IMR-90 (cell line): ENCODE measurements at regions not wholly inside any gene's neighbourhood (a gene's known extent, or its start where the extent isn't known, plus 50 kb on each side); places are given as distances from the start of the nearest gene placed in this dataset.

Experiments
- ATAC-seq: fragments of 200-7000 bp; cut with Tn5 transposase; 2 replicates; pipeline ENCODE4 v1.9.1; 2020; ENCODE audit warnings: low read depth, mild to moderate bottlenecking, moderate library complexity
- BruUV-seq: library from RNA; stranded (reverse); fragments of 400-500 nt; replicated peaks from 2 replicates; lab custom pipeline; 2021; lab: Mats Ljungman, UMichigan
- CTCF ChIA-PET: fragments of 300-600 bp; formaldehyde crosslinking; extraction: SDS; loops from one replicate; lab custom pipeline; 2021; ENCODE audit warnings: antibody characterized with exemption; lab: Yijun Ruan, JAX
- POLR2A ChIA-PET: fragments of 300-600 bp; sonication (Branson Sonifier 250); formaldehyde crosslinking; loops from one replicate; lab custom pipeline; 2022; ENCODE audit warnings: antibody characterized with exemption; ENCODE audit not compliant: unreplicated experiment; lab: Charles Lee
- DNase-seq: peaks from one replicate; pipeline ENCODE4 v3.0.0; 2013
- H2AFZ ChIP-seq: replicated peaks from 2 replicates; pipeline ENCODE3; 2013; ENCODE audit warnings: low read length, mild to moderate bottlenecking; ENCODE audit not compliant: poor library complexity
- H2AK5ac ChIP-seq: 2 replicates; pipeline ENCODE4 v1.6.1; 2013; ENCODE audit warnings: low read depth, low read length, inconsistent platforms
- H2AK9ac ChIP-seq: replicated peaks from 2 replicates; pipeline ENCODE3; 2013; ENCODE audit warnings: mild to moderate bottlenecking, low read depth, low read length, moderate library complexity; ENCODE audit not compliant: poor library complexity
- H2BK120ac ChIP-seq: 2 replicates; pipeline ENCODE4 v1.6.1; 2013; ENCODE audit warnings: low read depth, low read length, inconsistent platforms
- H2BK15ac ChIP-seq: 3 replicates; pipeline ENCODE4 v1.6.1; 2013; ENCODE audit warnings: low read depth, low read length, inconsistent platforms
- H2BK20ac ChIP-seq: 2 replicates; pipeline ENCODE4 v1.6.1; 2013; ENCODE audit warnings: low read depth, mild to moderate bottlenecking, inconsistent platforms, low read length, moderate library complexity
- H2BK5ac ChIP-seq: 2 replicates; pipeline ENCODE4 v1.6.1; 2013; ENCODE audit warnings: mild to moderate bottlenecking, low read depth, low read length, inconsistent platforms; ENCODE audit not compliant: poor library complexity, severe bottlenecking
- H3K14ac ChIP-seq: replicated peaks from 2 replicates; pipeline ENCODE4 v1.6.1; 2013; ENCODE audit warnings: low read depth, low read length, inconsistent platforms
- H3K18ac ChIP-seq: 2 replicates; pipeline ENCODE4 v1.6.1; 2013; ENCODE audit warnings: low read depth, low read length, control low read depth
- H3K23ac ChIP-seq: 2 replicates; pipeline ENCODE4 v1.6.1; 2013; ENCODE audit warnings: low read depth, low read length, inconsistent platforms
- H3K27ac ChIP-seq: 2 replicates; pipeline ENCODE4 v1.5.1; 2013; ENCODE audit warnings: mild to moderate bottlenecking, control low read depth, low read length; ENCODE audit not compliant: insufficient read depth
- H3K27me3 ChIP-seq: 2 replicates; pipeline ENCODE4 v1.6.1; 2013; ENCODE audit warnings: low read length; ENCODE audit not compliant: control insufficient read depth, insufficient read depth
- H3K36me3 ChIP-seq: 2 replicates; pipeline ENCODE4 v1.6.1; 2013; ENCODE audit warnings: low read length, mixed read lengths; ENCODE audit not compliant: control insufficient read depth, insufficient read depth
- H3K4ac ChIP-seq: 2 replicates; pipeline ENCODE4 v1.6.1; 2013; ENCODE audit warnings: low read depth, low read length, inconsistent platforms
- H3K4me1 ChIP-seq: 2 replicates; pipeline ENCODE4 v1.6.1; 2013; ENCODE audit warnings: low read length, mixed read lengths; ENCODE audit not compliant: control insufficient read depth, insufficient read depth
- H3K4me2 ChIP-seq: 2 replicates; pipeline ENCODE4 v1.6.1; 2013; ENCODE audit warnings: low read depth, mild to moderate bottlenecking, control low read depth, low read length, moderate library complexity
- H3K4me3 ChIP-seq: 2 replicates; pipeline ENCODE4 v1.5.1; 2013; ENCODE audit warnings: low read depth, mild to moderate bottlenecking, control low read depth, low read length, moderate library complexity; ENCODE audit not compliant: insufficient read depth
- H3K56ac ChIP-seq: 2 replicates; pipeline ENCODE4 v1.6.1; 2013; ENCODE audit warnings: low read length, inconsistent platforms; ENCODE audit not compliant: insufficient read depth; ENCODE audit errors: extremely low read depth
- H3K79me1 ChIP-seq, 2 experiments: 2 replicates each; pipeline ENCODE4 v1.6.1; 2013; ENCODE audit warnings: low read length in 2 of 2, inconsistent platforms in 1 of 2, low read depth in 1 of 2
- H3K9ac ChIP-seq: 2 replicates; pipeline ENCODE4 v1.6.1; 2013; ENCODE audit warnings: low read depth, low read length, control low read depth
- H3K9me1 ChIP-seq: 2 replicates; pipeline ENCODE4 v1.6.1; 2013; ENCODE audit warnings: low read length, inconsistent platforms; ENCODE audit not compliant: insufficient read depth
- H3K9me3 ChIP-seq: 2 replicates; pipeline ENCODE4 v1.6.1; 2013; ENCODE audit warnings: low read length; ENCODE audit not compliant: control insufficient read depth, insufficient read depth
- H4K20me1 ChIP-seq: 2 replicates; pipeline ENCODE4 v1.6.1; 2013; ENCODE audit warnings: low read length, inconsistent platforms; ENCODE audit not compliant: insufficient read depth
- H4K5ac ChIP-seq: 2 replicates; pipeline ENCODE4 v1.6.1; 2013; ENCODE audit warnings: mild to moderate bottlenecking, low read depth, low read length, control low read depth
- H4K8ac ChIP-seq, 2 experiments: 2 replicates each; pipeline ENCODE4 v1.6.1; 2013; ENCODE audit warnings: low read depth in 2 of 2, low read length in 2 of 2, control low read depth in 1 of 2, inconsistent platforms in 1 of 2
- H4K91ac ChIP-seq: 2 replicates; pipeline ENCODE4 v1.6.1; 2013; ENCODE audit warnings: low read depth, low read length, inconsistent platforms; ENCODE audit not compliant: insufficient read depth
- BHLHE40 ChIP-seq: fragments of 150-350 bp; IDR thresholded peaks from 2 replicates; pipeline ENCODE4 v1.6.1; 2016; ENCODE audit warnings: mild to moderate bottlenecking, low read depth, low read length
- CEBPB ChIP-seq: IDR thresholded peaks from 2 replicates; pipeline ENCODE4 v1.6.1; 2012; ENCODE audit warnings: low read depth, low read length, improper control_type of control experiment
- CHD1 ChIP-seq: IDR thresholded peaks from 2 replicates; pipeline ENCODE4 v1.6.1; 2012; ENCODE audit warnings: low read depth, low read length, improper control_type of control experiment
- FOS ChIP-seq: fragments of 150-350 bp; IDR thresholded peaks from 2 replicates; pipeline ENCODE4 v1.6.1; 2016; ENCODE audit warnings: low read depth, low read length
- MAFK ChIP-seq: IDR thresholded peaks from 2 replicates; pipeline ENCODE4 v1.6.1; 2012; ENCODE audit warnings: low read depth, low read length, improper control_type of control experiment
- MAZ ChIP-seq: IDR thresholded peaks from 2 replicates; pipeline ENCODE4 v1.6.1; 2012; ENCODE audit warnings: low read depth, mild to moderate bottlenecking, low read length, improper control_type of control experiment, moderate library complexity, borderline replicate concordance
- MXI1 ChIP-seq: IDR thresholded peaks from 2 replicates; pipeline ENCODE4 v1.6.1; 2012; ENCODE audit warnings: low read depth, mild to moderate bottlenecking, low read length, moderate library complexity, borderline replicate concordance
- NFE2L2 ChIP-seq: fragments of 150-350 bp; IDR thresholded peaks from 2 replicates; pipeline ENCODE4 v1.6.1; 2016; ENCODE audit warnings: low read depth, mild to moderate bottlenecking, low read length
- POLR2A ChIP-seq: IDR thresholded peaks from 2 replicates; pipeline ENCODE4 v1.6.1; 2012; ENCODE audit warnings: mild to moderate bottlenecking, low read depth, low read length
- RAD21 ChIP-seq: IDR thresholded peaks from 2 replicates; pipeline ENCODE4 v1.6.1; 2012; ENCODE audit warnings: low read length, improper control_type of control experiment
- RCOR1 ChIP-seq: IDR thresholded peaks from 2 replicates; pipeline ENCODE4 v1.6.1; 2012; ENCODE audit warnings: mild to moderate bottlenecking, low read length, improper control_type of control experiment; ENCODE audit not compliant: insufficient replicate concordance
- RFX5 ChIP-seq: IDR thresholded peaks from 2 replicates; pipeline ENCODE4 v1.8.0; 2012; ENCODE audit warnings: low read depth, mild to moderate bottlenecking, low read length, moderate library complexity
- SMC3 ChIP-seq: fragments of 150-350 bp; IDR thresholded peaks from 2 replicates; pipeline ENCODE4 v1.6.1; 2016; ENCODE audit warnings: low read depth, mild to moderate bottlenecking, antibody characterized with exemption, low read length, moderate library complexity
- WGBS, 2 experiments: methylation state at CpG; one replicate each; pipeline versions ENCODE4 v1.1.5 to v1.1.7; 2013; ENCODE audit warnings: missing lambda C conversion rate in 2 of 2; ENCODE audit not compliant: insufficient read length in 1 of 2; ENCODE audit errors: extremely low coverage in 2 of 2; 5-methylcytosine and 5-hydroxymethylcytosine counted together
- dilution Hi-C: fragments of 300-500 bp; cut with HindIII; formaldehyde crosslinking; loops from one replicate; pipeline ENCODE4 v1.14.3; 2018; ENCODE audit warnings: low sequenced_read_pairs; ENCODE audit not compliant: unreplicated experiment
- in situ Hi-C: fragments of 300-500 bp; cut with MboI; formaldehyde crosslinking; loops from 3 replicates; pipeline ENCODE4 v1.14.3; 2019; ENCODE audit warnings: low sequenced_read_pairs, inconsistent platforms, mixed read lengths
- intact Hi-C: fragments of 100-400 bp; cut with micrococcal nuclease; formaldehyde crosslinking; loops from 2 replicates; pipeline ENCODE4 v1.10.0; 2022
- TF ChIP-seq, protein P1 (sequence below): fragments of 150-350 bp; IDR thresholded peaks from 2 replicates; pipeline ENCODE4 v1.6.1; 2017; ENCODE audit warnings: mild to moderate bottlenecking, antibody characterized with exemption, low read length, low read depth
- TF ChIP-seq, protein P2 (sequence below): conservative IDR thresholded peaks from 2 replicates; pipeline ENCODE4 v1.5.1; 2012; ENCODE audit warnings: mild to moderate bottlenecking, low read depth, low read length, improper control_type of control experiment
- TF ChIP-seq, protein P3 (sequence below): fragments of 150-350 bp; IDR thresholded peaks from 2 replicates; pipeline ENCODE4 v1.6.1; 2016; ENCODE audit warnings: low read depth, mild to moderate bottlenecking, low read length, moderate library complexity, borderline replicate concordance

DNA sequence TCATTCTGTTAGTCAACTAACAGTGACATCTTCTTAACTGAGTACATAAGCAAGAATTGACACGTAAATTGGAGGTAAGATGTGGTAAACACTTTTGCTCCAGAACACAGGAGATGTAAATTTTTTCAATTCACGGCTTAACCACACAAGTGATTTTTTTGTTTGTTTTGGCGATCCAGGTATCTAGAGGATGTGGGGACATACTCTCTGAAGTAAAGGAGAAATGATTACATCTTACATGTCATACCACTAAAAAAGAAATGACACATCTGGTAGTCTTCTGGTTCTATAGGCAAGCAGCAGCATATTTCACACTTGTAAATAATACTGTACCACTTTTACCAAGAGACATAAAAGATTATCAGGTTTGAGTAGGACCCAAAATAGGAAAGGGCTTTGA lies 200.3 kb upstream of the ZWINT start:
- intact Hi-C loops, result no loop called here
- Histone ChIP-seq H4K20me1 (no peaks in the 10 kb centered on the region), H2BK15ac (no peak overlapping the region), H3K79me1 (no peaks in the 10 kb centered on the region), H2AFZ (no peak overlapping the region), H3K18ac (no peak overlapping the region), H3K56ac (no peak overlapping the region), H3K4me3 (no peak overlapping the region), H2BK5ac (no peak overlapping the region), H2AK9ac (no peak overlapping the region), H3K9me3 (0 out of 2 replicates have a peak, but pooled peaks cover 2% of the 10 kb centered on the region), H3K4me1 (no peaks in the 10 kb centered on the region), H3K27me3 (no peaks in the 10 kb centered on the region), H2BK20ac (no peak overlapping the region), H4K5ac (no peak overlapping the region), H3K14ac (no peak overlapping the region), H3K23ac (no peak overlapping the region), H3K36me3 (no peaks in the 10 kb centered on the region), H3K27ac (no peak overlapping the region), H4K8ac (no peak overlapping the region), H3K9me1 (no peaks in the 10 kb centered on the region), H3K4me2 (no peak overlapping the region), H2BK120ac (no peak overlapping the region), H2AK5ac (no peak overlapping the region), H3K9ac (no peak overlapping the region), H4K91ac (no peak overlapping the region), H3K4ac (no peak overlapping the region)
- POLR2A ChIA-PET, result no interaction called here
- CTCF ChIA-PET, result no interaction called here
- in situ Hi-C loops, result no loop called here
- DNase-seq (no peak), ATAC-seq (no peak)
- dilution Hi-C loops, result no loop called here
- TF ChIP-seq CHD1, result no peak
- TF ChIP-seq FOS, result no peak
- no peak for TF ChIP-seq RAD21
- TF ChIP-seq CEBPB, result no peak
- TF ChIP-seq, protein P1, sequence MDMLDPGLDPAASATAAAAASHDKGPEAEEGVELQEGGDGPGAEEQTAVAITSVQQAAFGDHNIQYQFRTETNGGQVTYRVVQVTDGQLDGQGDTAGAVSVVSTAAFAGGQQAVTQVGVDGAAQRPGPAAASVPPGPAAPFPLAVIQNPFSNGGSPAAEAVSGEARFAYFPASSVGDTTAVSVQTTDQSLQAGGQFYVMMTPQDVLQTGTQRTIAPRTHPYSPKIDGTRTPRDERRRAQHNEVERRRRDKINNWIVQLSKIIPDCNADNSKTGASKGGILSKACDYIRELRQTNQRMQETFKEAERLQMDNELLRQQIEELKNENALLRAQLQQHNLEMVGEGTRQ, result no peak
- TF ChIP-seq MAFK, result no peak
- TF ChIP-seq, protein P2, sequence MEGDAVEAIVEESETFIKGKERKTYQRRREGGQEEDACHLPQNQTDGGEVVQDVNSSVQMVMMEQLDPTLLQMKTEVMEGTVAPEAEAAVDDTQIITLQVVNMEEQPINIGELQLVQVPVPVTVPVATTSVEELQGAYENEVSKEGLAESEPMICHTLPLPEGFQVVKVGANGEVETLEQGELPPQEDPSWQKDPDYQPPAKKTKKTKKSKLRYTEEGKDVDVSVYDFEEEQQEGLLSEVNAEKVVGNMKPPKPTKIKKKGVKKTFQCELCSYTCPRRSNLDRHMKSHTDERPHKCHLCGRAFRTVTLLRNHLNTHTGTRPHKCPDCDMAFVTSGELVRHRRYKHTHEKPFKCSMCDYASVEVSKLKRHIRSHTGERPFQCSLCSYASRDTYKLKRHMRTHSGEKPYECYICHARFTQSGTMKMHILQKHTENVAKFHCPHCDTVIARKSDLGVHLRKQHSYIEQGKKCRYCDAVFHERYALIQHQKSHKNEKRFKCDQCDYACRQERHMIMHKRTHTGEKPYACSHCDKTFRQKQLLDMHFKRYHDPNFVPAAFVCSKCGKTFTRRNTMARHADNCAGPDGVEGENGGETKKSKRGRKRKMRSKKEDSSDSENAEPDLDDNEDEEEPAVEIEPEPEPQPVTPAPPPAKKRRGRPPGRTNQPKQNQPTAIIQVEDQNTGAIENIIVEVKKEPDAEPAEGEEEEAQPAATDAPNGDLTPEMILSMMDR, result no peak
- TF ChIP-seq SMC3, result no peak
- no peak for TF ChIP-seq POLR2A
- TF ChIP-seq BHLHE40, result no peak
- no peak for TF ChIP-seq RCOR1
- no peak for TF ChIP-seq RFX5
- no peak for TF ChIP-seq MXI1
- no peak for TF ChIP-seq NFE2L2
- no peak for TF ChIP-seq MAZ
- TF ChIP-seq, protein P3, sequence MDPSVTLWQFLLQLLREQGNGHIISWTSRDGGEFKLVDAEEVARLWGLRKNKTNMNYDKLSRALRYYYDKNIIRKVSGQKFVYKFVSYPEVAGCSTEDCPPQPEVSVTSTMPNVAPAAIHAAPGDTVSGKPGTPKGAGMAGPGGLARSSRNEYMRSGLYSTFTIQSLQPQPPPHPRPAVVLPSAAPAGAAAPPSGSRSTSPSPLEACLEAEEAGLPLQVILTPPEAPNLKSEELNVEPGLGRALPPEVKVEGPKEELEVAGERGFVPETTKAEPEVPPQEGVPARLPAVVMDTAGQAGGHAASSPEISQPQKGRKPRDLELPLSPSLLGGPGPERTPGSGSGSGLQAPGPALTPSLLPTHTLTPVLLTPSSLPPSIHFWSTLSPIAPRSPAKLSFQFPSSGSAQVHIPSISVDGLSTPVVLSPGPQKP, result no peak
- no TSS peak for BruUV-seq
- no CpG with 5 or more reads among the region's 3 CpGs for WGBS, 2 experiments
